GM21515 (cell line): ENCODE measurements at regions not wholly inside any gene's neighbourhood (a gene's known extent, or its start where the extent isn't known, plus 50 kb on each side); places are given as distances from the start of the nearest gene placed in this dataset.

ENCODE experiments used
- ATAC-seq: cut with Tn5 transposase; IDR thresholded peaks from one replicate; pipeline ENCODE4 v1.9.1; 2021; ENCODE audit not compliant: unreplicated experiment

- no peak for ATAC-seq
These were observed 134.1 kb downstream of the ZC3H11B start for GRCh38 chr1:219478811-219479210.

GRCh38 chr1:219477861-219478260 is 135.0 kb downstream of the ZC3H11B start:
- ATAC-seq: no peak

GRCh38 chr1:219476716-219477115 is 136.2 kb downstream of the ZC3H11B start:
- ATAC-seq: peak; percentile 43

- ATAC-seq: peak; percentile 85
These were observed 136.8 kb downstream of the ZC3H11B start for GRCh38 chr1:219476116-219476515.

GRCh38 chr1:219472596-219472995 is 140.3 kb downstream of the ZC3H11B start:
- ATAC-seq: no peak

- ATAC-seq: no peak
These were observed 145.4 kb downstream of the ZC3H11B start for GRCh38 chr1:219467524-219467923.

GRCh38 chr1:219466766-219467165 is 146.1 kb downstream of the ZC3H11B start:
- no peak for ATAC-seq

GRCh38 chr1:219465212-219466093 is 147.5 kb downstream of the ZC3H11B start:
- ATAC-seq: peak; percentile 39

GRCh38 chr1:219463636-219464035 is 149.3 kb downstream of the ZC3H11B start:
- no peak for ATAC-seq

- no peak for ATAC-seq
These were observed 150.9 kb downstream of the ZC3H11B start for GRCh38 chr1:219461981-219462400.

- peak; percentile 81 for ATAC-seq
These were observed 151.7 kb downstream of the ZC3H11B start for GRCh38 chr1:219460896-219461815.

- peak; percentile 35 for ATAC-seq
These were observed 152.6 kb downstream of the ZC3H11B start for GRCh38 chr1:219460081-219460895.

GRCh38 chr1:219459351-219460080 is 153.4 kb downstream of the ZC3H11B start:
- ATAC-seq: no peak

- no peak for ATAC-seq
These were observed 166.6 kb downstream of the ZC3H11B start for GRCh38 chr1:219446288-219446687.

GRCh38 chr1:219445864-219446263 is 167.0 kb downstream of the ZC3H11B start:
- no peak for ATAC-seq

GRCh38 chr1:219444474-219444873 is 168.4 kb downstream of the ZC3H11B start:
- no peak for ATAC-seq

GRCh38 chr1:219443763-219444162 is 169.1 kb downstream of the ZC3H11B start:
- ATAC-seq: no peak

GRCh38 chr1:219442611-219443061 is 170.3 kb downstream of the ZC3H11B start:
- ATAC-seq: no peak

GRCh38 chr1:219441884-219442283 is 171.0 kb downstream of the ZC3H11B start:
- ATAC-seq: no peak

GRCh38 chr1:219439376-219439775 is 173.5 kb downstream of the ZC3H11B start:
- no peak for ATAC-seq
